ENCODE measurements at regions not wholly inside any gene's neighbourhood (a gene's known extent, or its start where the extent isn't known, plus 50 kb on each side); places are given as distances from the start of the nearest gene placed in this dataset.
"Not testable (repeated sequence)": the region's sequence is repeated elsewhere in the genome, so short reads cannot be mapped to it uniquely, and the experiment has no call there.

DNA sequence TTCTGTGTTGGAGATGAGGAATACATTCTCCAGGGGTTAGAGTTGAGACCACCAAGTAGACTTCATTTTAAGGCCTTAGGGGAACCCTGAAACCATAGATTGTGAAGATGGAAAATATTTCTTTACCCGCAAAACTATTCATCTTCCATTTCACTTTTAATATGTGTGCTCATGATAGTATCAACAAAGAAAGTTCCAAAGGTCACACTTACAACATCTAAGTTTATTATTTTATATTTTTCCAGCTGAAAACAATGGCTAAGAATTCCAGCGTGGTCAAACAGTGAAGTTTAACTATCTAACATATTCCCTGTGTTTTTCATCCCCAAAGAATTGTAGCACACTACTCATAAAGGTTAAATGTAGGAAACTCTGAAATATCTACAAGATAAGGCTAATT, 214.5 kb upstream of the GIMD1 start:
- Histone ChIP-seq H3K27ac (ENCODE audit: low read length) (no peak overlapping the region), H3K9ac (ENCODE audit: low read length) (no peak overlapping the region), H2AFZ (ENCODE audit: low read length) (no peak overlapping the region), H4K20me1 (ENCODE audit: insufficient read depth, low read depth, low read length) (no peaks in the 10 kb centered on the region), H3K36me3 (ENCODE audit: insufficient read depth, low read length) (no peaks in the 10 kb centered on the region), H3K4me1 (ENCODE audit: low read length) (no peaks in the 10 kb centered on the region), H3K27me3 (ENCODE audit: low read length) (no peaks in the 10 kb centered on the region), H3K4me2 (ENCODE audit: low read depth, low read length, poor library complexity, severe bottlenecking) (no peak overlapping the region), H3K79me2 (ENCODE audit: low read length) (no peaks in the 10 kb centered on the region), H3K4me3 (ENCODE audit: low read length) (no peak overlapping the region), H3K9me2 (replicated peaks; ENCODE audit: insufficient read depth, low read length) (no peaks in the 10 kb centered on the region), H3K9me3 (ENCODE audit: low read length) (no peaks in the 10 kb centered on the region)
- DNase-seq, result no peak

DNA sequence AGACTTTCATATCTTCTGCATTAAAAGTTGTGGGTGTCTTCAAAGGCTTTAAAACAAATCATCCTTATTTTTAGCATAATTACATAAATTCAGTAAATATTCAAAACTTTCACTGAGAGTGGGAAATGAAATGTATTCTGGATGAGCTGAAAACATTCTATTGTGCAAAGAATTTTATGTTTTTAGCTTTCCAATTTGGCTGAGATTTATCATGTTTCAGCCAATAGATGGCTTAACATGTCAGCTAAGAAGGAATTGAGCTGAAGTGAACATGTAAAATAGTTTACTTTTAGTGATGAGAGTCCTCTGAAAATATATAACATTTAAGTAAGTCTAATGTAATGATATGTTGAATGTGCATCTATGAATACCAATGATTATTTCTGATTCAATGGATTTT, 213.5 kb upstream of the GIMD1 start:
- no peak for DNase-seq
- no peaks in the 10 kb centered on the region for H4K20me1 ChIP-seq (ENCODE audit: insufficient read depth, low read depth, low read length)
- H3K4me3 ChIP-seq (ENCODE audit: low read length), result no peak overlapping the region
- H3K27ac ChIP-seq (ENCODE audit: low read length), result no peak overlapping the region
- no peaks in the 10 kb centered on the region for H3K9me2 ChIP-seq (replicated peaks; ENCODE audit: insufficient read depth, low read length)
- no peak overlapping the region for H3K9ac ChIP-seq (ENCODE audit: low read length)
- no peaks in the 10 kb centered on the region for H3K36me3 ChIP-seq (ENCODE audit: insufficient read depth, low read length)
- H2AFZ ChIP-seq (ENCODE audit: low read length), result no peak overlapping the region
- no peaks in the 10 kb centered on the region for H3K79me2 ChIP-seq (ENCODE audit: low read length)
- H3K27me3 ChIP-seq (ENCODE audit: low read length), result no peaks in the 10 kb centered on the region
- no peaks in the 10 kb centered on the region for H3K4me1 ChIP-seq (ENCODE audit: low read length)
- H3K9me3 ChIP-seq (ENCODE audit: low read length), result no peaks in the 10 kb centered on the region
- H3K4me2 ChIP-seq (ENCODE audit: low read depth, low read length, poor library complexity, severe bottlenecking), result no peak overlapping the region

DNA sequence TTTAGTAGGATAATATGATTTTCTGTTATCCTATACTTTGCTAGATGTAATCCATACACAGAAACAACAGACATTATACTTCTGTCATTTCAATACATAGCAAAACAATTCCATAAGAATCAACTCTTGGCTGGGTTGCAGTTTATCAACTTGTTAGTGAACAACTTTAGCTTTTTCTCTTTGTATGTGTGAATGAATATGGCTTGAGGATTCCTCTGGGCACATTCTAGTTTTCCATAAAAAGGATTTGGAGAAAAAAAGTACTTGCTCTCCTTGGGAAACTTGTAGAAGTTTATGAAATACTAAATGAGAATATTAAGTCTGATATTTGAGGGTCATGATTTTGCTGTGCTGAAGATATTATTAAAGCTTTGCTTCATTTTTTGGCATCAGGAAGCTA, 210.7 kb upstream of the GIMD1 start:
- H2AFZ ChIP-seq (ENCODE audit: low read length), result no peak overlapping the region
- no peak overlapping the region for H3K27ac ChIP-seq (ENCODE audit: low read length)
- no peaks in the 10 kb centered on the region for H3K4me1 ChIP-seq (ENCODE audit: low read length)
- H3K4me3 ChIP-seq (ENCODE audit: low read length), result no peak overlapping the region
- H3K9me3 ChIP-seq (ENCODE audit: low read length), result no peaks in the 10 kb centered on the region
- H3K4me2 ChIP-seq (ENCODE audit: low read depth, low read length, poor library complexity, severe bottlenecking), result no peak overlapping the region
- no peaks in the 10 kb centered on the region for H4K20me1 ChIP-seq (ENCODE audit: insufficient read depth, low read depth, low read length)
- H3K9ac ChIP-seq (ENCODE audit: low read length), result no peak overlapping the region
- no peak for DNase-seq
- no peaks in the 10 kb centered on the region for H3K9me2 ChIP-seq (replicated peaks; ENCODE audit: insufficient read depth, low read length)
- no peaks in the 10 kb centered on the region for H3K79me2 ChIP-seq (ENCODE audit: low read length)
- H3K36me3 ChIP-seq (ENCODE audit: insufficient read depth, low read length), result no peaks in the 10 kb centered on the region
- H3K27me3 ChIP-seq (ENCODE audit: low read length), result no peaks in the 10 kb centered on the region

DNA sequence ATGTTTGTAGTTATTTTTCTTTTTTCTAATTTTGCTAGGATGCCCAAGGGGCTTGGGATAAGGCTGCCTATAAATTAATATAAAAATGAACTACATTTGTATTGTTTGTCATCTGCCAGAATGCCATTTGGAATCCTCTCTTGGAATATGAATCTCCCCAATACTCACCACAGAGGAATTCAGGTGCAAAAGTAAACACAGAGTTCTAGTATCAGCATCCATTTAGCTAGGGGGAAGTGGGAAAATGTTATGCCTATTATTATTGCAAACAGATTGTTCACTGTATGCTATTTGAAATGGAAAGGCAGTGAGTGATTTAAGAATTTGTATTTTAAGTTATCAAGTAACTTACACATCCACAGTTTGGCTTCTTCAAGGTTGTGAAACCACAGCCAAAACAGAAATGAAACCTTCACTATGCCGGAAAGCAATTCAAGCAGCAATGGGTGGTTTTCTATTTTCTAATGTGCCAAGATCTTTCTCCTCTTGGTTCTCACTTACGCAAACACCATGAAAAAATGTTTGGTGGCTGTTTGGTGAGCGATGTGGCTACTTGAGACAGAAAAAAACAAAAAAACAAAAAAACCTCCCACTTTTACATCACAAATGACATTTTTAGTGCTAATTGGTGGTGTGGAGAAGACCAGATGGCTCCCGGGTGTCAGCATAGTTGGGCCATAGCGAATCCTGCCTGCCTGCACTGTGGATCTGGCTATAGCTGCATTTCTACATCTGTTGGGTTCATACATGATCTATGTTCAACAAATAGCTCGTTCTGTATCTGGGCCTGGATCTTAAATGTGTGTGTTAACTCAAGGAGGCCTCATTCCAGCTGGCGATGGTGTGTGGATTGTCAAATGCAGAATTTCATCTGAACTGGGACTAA, 200.8 kb upstream of the GIMD1 start:
- H3K27ac ChIP-seq (ENCODE audit: low read length), result no peak overlapping the region
- H3K9ac ChIP-seq (ENCODE audit: low read length), result no peak overlapping the region
- no peak for DNase-seq
- no peaks in the 10 kb centered on the region for H3K36me3 ChIP-seq (ENCODE audit: insufficient read depth, low read length)
- H3K4me2 ChIP-seq (ENCODE audit: low read depth, low read length, poor library complexity, severe bottlenecking), result no peak overlapping the region
- H4K20me1 ChIP-seq (ENCODE audit: insufficient read depth, low read depth, low read length), result no peaks in the 10 kb centered on the region
- H3K9me2 ChIP-seq (replicated peaks; ENCODE audit: insufficient read depth, low read length), result no peaks in the 10 kb centered on the region
- H3K79me2 ChIP-seq (ENCODE audit: low read length), result no peaks in the 10 kb centered on the region
- no peak overlapping the region for H3K4me3 ChIP-seq (ENCODE audit: low read length)
- no peaks in the 10 kb centered on the region for H3K27me3 ChIP-seq (ENCODE audit: low read length)
- H2AFZ ChIP-seq (ENCODE audit: low read length), result no peak overlapping the region
- no peaks in the 10 kb centered on the region for H3K4me1 ChIP-seq (ENCODE audit: low read length)
- no peaks in the 10 kb centered on the region for H3K9me3 ChIP-seq (ENCODE audit: low read length)

DNA sequence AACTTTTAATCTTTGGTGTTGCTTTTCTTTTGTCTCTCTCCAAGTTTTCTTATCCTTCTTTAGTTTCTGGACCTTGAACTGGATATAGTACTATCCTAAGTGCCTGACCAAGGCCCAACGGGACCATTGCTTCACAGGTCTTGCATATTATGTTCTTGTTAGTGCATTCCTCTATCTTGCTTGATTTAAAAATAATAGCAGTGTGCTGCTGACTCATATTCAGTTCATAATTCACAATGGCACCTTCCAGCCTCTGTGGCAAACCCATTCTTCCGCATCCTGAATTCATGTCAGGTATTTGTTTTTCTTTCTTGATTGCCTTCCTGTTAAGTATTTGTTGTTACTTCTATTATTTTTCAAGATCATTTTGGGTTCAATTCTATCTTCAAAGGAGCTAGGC, 197.1 kb upstream of the GIMD1 start:
- Histone ChIP-seq H3K79me2 (ENCODE audit: low read length) (no peaks in the 10 kb centered on the region), H3K4me1 (ENCODE audit: low read length) (no peaks in the 10 kb centered on the region), H2AFZ (ENCODE audit: low read length) (no peak overlapping the region), H3K4me3 (ENCODE audit: low read length) (no peak overlapping the region), H3K27me3 (ENCODE audit: low read length) (no peaks in the 10 kb centered on the region), H3K9ac (ENCODE audit: low read length) (no peak overlapping the region), H3K27ac (ENCODE audit: low read length) (no peak overlapping the region), H3K9me3 (ENCODE audit: low read length) (no peaks in the 10 kb centered on the region), H4K20me1 (ENCODE audit: insufficient read depth, low read depth, low read length) (no peaks in the 10 kb centered on the region), H3K4me2 (ENCODE audit: low read depth, low read length, poor library complexity, severe bottlenecking) (no peak overlapping the region), H3K9me2 (replicated peaks; ENCODE audit: insufficient read depth, low read length) (no peaks in the 10 kb centered on the region), H3K36me3 (ENCODE audit: insufficient read depth, low read length) (no peaks in the 10 kb centered on the region)
- DNase-seq, result no peak

DNA sequence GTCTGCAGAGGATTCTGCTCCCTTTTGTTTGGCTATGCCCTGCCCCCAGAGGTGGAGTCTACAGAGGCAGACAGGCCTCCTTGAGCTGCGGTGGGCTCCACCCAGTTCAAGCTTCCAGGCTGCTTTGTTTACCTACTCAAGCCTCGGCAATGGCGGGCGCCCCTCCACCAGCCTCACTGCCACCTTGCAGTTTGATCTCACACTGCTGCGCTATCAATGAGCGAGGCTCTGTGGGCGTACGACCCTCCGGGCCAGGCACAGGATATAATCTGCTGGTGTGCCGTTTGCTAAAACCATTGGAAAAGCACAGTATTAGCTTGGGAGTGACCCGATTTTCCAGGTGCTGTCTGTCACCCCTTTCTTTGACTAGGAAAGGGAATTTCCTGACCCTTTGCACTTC, 195.1 kb upstream of the GIMD1 start:
- H3K4me2 ChIP-seq (ENCODE audit: low read depth, low read length, poor library complexity, severe bottlenecking); DNase-seq; H3K4me3 ChIP-seq (ENCODE audit: low read length); H3K9me3 ChIP-seq (ENCODE audit: low read length); H3K79me2 ChIP-seq (ENCODE audit: low read length); H3K27me3 ChIP-seq (ENCODE audit: low read length); H3K36me3 ChIP-seq (ENCODE audit: insufficient read depth, low read length); H3K27ac ChIP-seq (ENCODE audit: low read length); H3K9me2 ChIP-seq (replicated peaks; ENCODE audit: insufficient read depth, low read length); H2AFZ ChIP-seq (ENCODE audit: low read length); H3K9ac ChIP-seq (ENCODE audit: low read length); H3K4me1 ChIP-seq (ENCODE audit: low read length); H4K20me1 ChIP-seq (ENCODE audit: insufficient read depth, low read depth, low read length): not testable (repeated sequence)

DNA sequence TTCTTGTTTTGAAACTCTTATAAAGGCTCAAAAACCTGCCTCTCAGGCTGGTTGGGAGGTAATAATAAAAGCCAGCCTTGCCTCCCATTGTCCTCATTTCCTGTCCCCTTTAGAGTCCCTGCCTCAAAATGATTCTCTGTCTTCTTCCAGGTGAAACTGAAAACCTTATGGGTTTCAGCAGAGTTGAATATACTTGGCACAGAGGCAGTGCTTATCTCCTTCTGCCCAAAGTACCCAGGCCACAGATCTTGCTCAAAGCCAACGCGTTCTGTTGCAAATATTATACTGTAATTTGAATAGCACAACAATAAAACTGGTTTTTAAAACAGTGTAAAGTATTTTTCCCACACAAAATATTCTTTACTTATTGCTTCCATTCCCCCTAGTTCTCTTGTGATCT, 183.1 kb upstream of the GIMD1 start:
- Histone ChIP-seq H3K79me2 (ENCODE audit: low read length) (no peaks in the 10 kb centered on the region), H3K9me2 (replicated peaks; ENCODE audit: insufficient read depth, low read length) (no peaks in the 10 kb centered on the region), H2AFZ (ENCODE audit: low read length) (no peak overlapping the region), H3K9ac (ENCODE audit: low read length) (no peak overlapping the region), H3K27ac (ENCODE audit: low read length) (no peak overlapping the region), H3K36me3 (ENCODE audit: insufficient read depth, low read length) (no peaks in the 10 kb centered on the region), H3K4me1 (ENCODE audit: low read length) (no peaks in the 10 kb centered on the region), H3K9me3 (ENCODE audit: low read length) (no peaks in the 10 kb centered on the region), H3K27me3 (ENCODE audit: low read length) (no peaks in the 10 kb centered on the region), H4K20me1 (ENCODE audit: insufficient read depth, low read depth, low read length) (no peaks in the 10 kb centered on the region), H3K4me2 (ENCODE audit: low read depth, low read length, poor library complexity, severe bottlenecking) (no peak overlapping the region), H3K4me3 (ENCODE audit: low read length) (no peak overlapping the region)
- no peak for DNase-seq

DNA sequence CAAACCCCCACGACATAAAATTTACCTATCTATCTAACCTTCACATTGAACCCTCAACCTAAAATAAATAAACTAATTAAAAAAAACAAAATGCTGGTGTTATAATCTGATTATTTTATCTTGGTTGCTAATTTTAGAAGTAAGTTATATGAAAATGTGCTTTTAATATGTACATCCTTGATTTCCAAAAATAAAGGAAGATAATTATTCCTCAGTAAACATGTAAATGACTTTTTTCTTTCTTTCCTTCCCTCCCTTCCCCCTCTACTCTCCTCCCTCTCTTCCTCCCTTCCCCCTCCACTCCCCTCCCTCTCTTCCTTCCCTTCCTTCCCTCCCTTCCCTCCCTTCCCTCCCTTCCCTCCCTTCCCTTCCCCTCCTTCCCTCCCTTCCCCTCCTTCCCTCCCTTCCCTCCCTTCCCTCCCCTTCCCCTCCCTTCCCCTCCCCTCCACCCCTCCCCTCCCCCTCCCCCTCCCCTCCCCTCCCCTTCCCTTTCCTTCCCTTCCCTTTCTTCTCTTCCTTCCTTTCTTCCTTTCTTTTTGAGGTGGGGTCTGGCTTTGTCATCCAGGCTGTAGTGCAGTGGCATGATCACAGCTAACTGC, 180.0 kb upstream of the GIMD1 start:
- Histone ChIP-seq H3K4me3 (ENCODE audit: low read length) (no peak overlapping the region), H3K27ac (ENCODE audit: low read length) (no peak overlapping the region), H3K9me2 (replicated peaks; ENCODE audit: insufficient read depth, low read length) (no peaks in the 10 kb centered on the region), H2AFZ (ENCODE audit: low read length) (no peak overlapping the region), H3K4me2 (ENCODE audit: low read depth, low read length, poor library complexity, severe bottlenecking) (no peak overlapping the region), H4K20me1 (ENCODE audit: insufficient read depth, low read depth, low read length) (no peaks in the 10 kb centered on the region), H3K9ac (ENCODE audit: low read length) (no peak overlapping the region), H3K79me2 (ENCODE audit: low read length) (no peaks in the 10 kb centered on the region), H3K36me3 (ENCODE audit: insufficient read depth, low read length) (no peaks in the 10 kb centered on the region), H3K9me3 (ENCODE audit: low read length) (no peaks in the 10 kb centered on the region), H3K4me1 (ENCODE audit: low read length) (no peaks in the 10 kb centered on the region), H3K27me3 (ENCODE audit: low read length) (no peaks in the 10 kb centered on the region)
- DNase-seq, result no peak

Data from Karpas-422 (cell line).